Activated T-helper 9 cell treated with anti-CD3 and anti-CD28 coated beads, Interleukin-2, amount 50 U/mL, for 16 hours (primary cell): ENCODE measurements at regions not wholly inside any gene's neighbourhood (a gene's known extent, or its start where the extent isn't known, plus 50 kb on each side); places are given as distances from the start of the nearest gene placed in this dataset.

ENCODE experiments used
- DNase-seq: peaks from one replicate; pipeline ENCODE4 v3.0.0-alpha.2; 2020; ENCODE audit warnings: low read depth

GRCh38 chr10:44326474-44327030, 58.3 kb downstream of the CXCL12 start:
- DNase-seq: no peak

GRCh38 chr10:44325596-44326307, 59.1 kb downstream of the CXCL12 start:
- DNase-seq: no peak

GRCh38 chr10:44325157-44325556, 59.7 kb downstream of the CXCL12 start:
- DNase-seq: no peak

GRCh38 chr10:44323838-44324237, 61.1 kb downstream of the CXCL12 start:
- no peak for DNase-seq

GRCh38 chr10:44322137-44322536, 62.8 kb downstream of the CXCL12 start:
- DNase-seq: no peak

- DNase-seq: no peak
Measured at GRCh38 chr10:44320756-44321155, 64.1 kb downstream of the CXCL12 start.

GRCh38 chr10:44317856-44318255, 67.0 kb downstream of the CXCL12 start:
- no peak for DNase-seq

- no peak for DNase-seq
Measured at GRCh38 chr10:44316922-44317215, 68.0 kb downstream of the CXCL12 start.

- no peak for DNase-seq
Measured at GRCh38 chr10:44316187-44316921, 68.5 kb downstream of the CXCL12 start.

GRCh38 chr10:44314802-44315460, 70.0 kb downstream of the CXCL12 start:
- DNase-seq: no peak

GRCh38 chr10:44313761-44314165, 71.1 kb downstream of the CXCL12 start:
- no peak for DNase-seq

GRCh38 chr10:44312401-44312800, 72.5 kb downstream of the CXCL12 start:
- no peak for DNase-seq

GRCh38 chr10:44311563-44312051, 73.3 kb downstream of the CXCL12 start:
- DNase-seq: no peak

GRCh38 chr10:44310762-44311562, 73.9 kb downstream of the CXCL12 start:
- DNase-seq: peak; percentile 33

- DNase-seq: no peak
Measured at GRCh38 chr10:44309939-44310761, 74.7 kb downstream of the CXCL12 start.

GRCh38 chr10:44309361-44309760, 75.5 kb downstream of the CXCL12 start:
- DNase-seq: no peak

GRCh38 chr10:44308935-44309334, 76.0 kb downstream of the CXCL12 start:
- DNase-seq: no peak

GRCh38 chr10:44307691-44308090, 77.2 kb downstream of the CXCL12 start:
- no peak for DNase-seq

GRCh38 chr10:44306762-44307161, 78.1 kb downstream of the CXCL12 start:
- no peak for DNase-seq

- DNase-seq: no peak
Measured at GRCh38 chr10:44306147-44306710, 78.7 kb downstream of the CXCL12 start.
